GM23338 (cell line): ENCODE measurements at regions not wholly inside any gene's neighbourhood (a gene's known extent, or its start where the extent isn't known, plus 50 kb on each side); places are given as distances from the start of the nearest gene placed in this dataset.

Experiments used
- ATAC-seq: fragments of 200-7000 bp; cut with Tn5 transposase; 3 replicates; pipeline ENCODE4 v1.9.1; 2020
- DNase-seq: peaks from one replicate; pipeline ENCODE4 v3.0.0-alpha.2; 2015; ENCODE audit warnings: low spot score
- H2AFZ ChIP-seq: fragments of 200-600 bp; sonication (generic); 2 replicates; pipeline ENCODE4 v1.8.0; 2016; ENCODE audit warnings: antibody characterized with exemption, mild to moderate bottlenecking, moderate library complexity
- H3F3A ChIP-seq: fragments of 200-600 bp; sonication (generic); replicated peaks from 2 replicates; pipeline ENCODE4 v1.8.0; 2017; ENCODE audit warnings: antibody characterized with exemption, mixed run types, low read depth
- H3K27ac ChIP-seq: fragments of 200-600 bp; sonication (generic); 2 replicates; pipeline ENCODE4 v1.6.1; 2016; ENCODE audit warnings: low read depth
- H3K27me3 ChIP-seq: fragments of 200-600 bp; sonication (generic); 2 replicates; pipeline ENCODE4 v1.8.0; 2016; ENCODE audit warnings: mild to moderate bottlenecking, mixed run types, moderate library complexity; ENCODE audit not compliant: insufficient read depth
- H3K36me3 ChIP-seq: fragments of 200-600 bp; sonication (generic); 2 replicates; pipeline ENCODE4 v1.8.0; 2016; ENCODE audit warnings: mild to moderate bottlenecking; ENCODE audit not compliant: insufficient read depth
- H3K4me1 ChIP-seq: fragments of 200-600 bp; sonication (generic); 2 replicates; pipeline ENCODE4 v1.8.0; 2016; ENCODE audit warnings: mild to moderate bottlenecking, moderate library complexity; ENCODE audit not compliant: insufficient read depth
- H3K4me2 ChIP-seq: fragments of 200-600 bp; sonication (generic); 2 replicates; pipeline ENCODE4 v1.7.1; 2017; ENCODE audit warnings: mixed run types
- H3K4me3 ChIP-seq: fragments of 200-600 bp; sonication (generic); 2 replicates; pipeline ENCODE4 v1.6.1; 2016; ENCODE audit warnings: mixed run types
- H3K79me2 ChIP-seq: fragments of 200-600 bp; sonication (generic); replicated peaks from 2 replicates; pipeline ENCODE4 v1.8.0; 2017; ENCODE audit warnings: mild to moderate bottlenecking; ENCODE audit not compliant: insufficient read depth
- H3K9me2 ChIP-seq: fragments of 200-600 bp; sonication (generic); 2 replicates; pipeline ENCODE4 v1.8.0; 2017; ENCODE audit not compliant: insufficient read depth
- H4K20me1 ChIP-seq: fragments of 200-600 bp; sonication (generic); replicated peaks from 2 replicates; pipeline ENCODE4 v1.8.0; 2017; ENCODE audit warnings: mild to moderate bottlenecking; ENCODE audit not compliant: insufficient read depth
- H3K27ac Mint-ChIP-seq: 2 replicates; pipeline ENCODE4 v1.8.0; 2020; ENCODE audit warnings: inconsistent platforms, mild to moderate bottlenecking, moderate library complexity, mixed read lengths
- H3K27me3 Mint-ChIP-seq: 3 replicates; pipeline ENCODE4 v1.8.0; 2022; ENCODE audit warnings: low read depth, mild to moderate bottlenecking, moderate library complexity, mixed read lengths, inconsistent platforms; ENCODE audit not compliant: insufficient read depth, poor library complexity
- H3K36me3 Mint-ChIP-seq: 3 replicates; pipeline ENCODE4 v1.8.0; 2021; ENCODE audit warnings: low read depth, mild to moderate bottlenecking, inconsistent platforms, moderate library complexity, mixed read lengths
- H3K4me1 Mint-ChIP-seq: 3 replicates; pipeline ENCODE4 v1.8.0; 2020; ENCODE audit warnings: mild to moderate bottlenecking, inconsistent platforms, mixed read lengths
- H3K4me3 Mint-ChIP-seq: 3 replicates; pipeline ENCODE4 v1.8.0; 2021; ENCODE audit warnings: moderate library complexity, mild to moderate bottlenecking, inconsistent platforms, mixed read lengths
- H3K9me3 Mint-ChIP-seq: 3 replicates; pipeline ENCODE4 v1.8.0; 2020; ENCODE audit warnings: moderate library complexity, mild to moderate bottlenecking, inconsistent platforms, mixed read lengths
- CREB1 ChIP-seq: fragments of 250-450 bp; sonication (Bioruptor Pico); IDR thresholded peaks from 2 replicates; pipeline ENCODE4 v1.5.0; 2020; ENCODE audit warnings: low read depth, mild to moderate bottlenecking, moderate library complexity
- CTCF ChIP-seq, 2 experiments: fragments of 200-600 bp in 1 of 2; sonication (generic) in 1 of 2; conservative IDR thresholded peaks; 2 replicates each; pipeline versions ENCODE4 v1.5.1 to v1.6.1; 2016 to 2017; ENCODE audit warnings: antibody characterized with exemption in 2 of 2, low read depth in 2 of 2, mild to moderate bottlenecking in 2 of 2, moderate library complexity in 1 of 2
- ETS1 ChIP-seq: IDR thresholded peaks from 2 replicates; pipeline ENCODE4 v1.6.1; 2016; ENCODE audit warnings: antibody characterized with exemption
- EZH2 ChIP-seq: fragments of 200-600 bp; sonication (generic); IDR thresholded peaks from one replicate; pipeline ENCODE4 v1.8.0; 2017; ENCODE audit warnings: antibody characterized with exemption, mild to moderate bottlenecking, low read depth; ENCODE audit not compliant: unreplicated experiment
- EZH2phosphoT487 ChIP-seq: fragments of 200-600 bp; sonication (generic); IDR thresholded peaks from one replicate; pipeline ENCODE4 v1.8.1; 2018; ENCODE audit warnings: antibody characterized with exemption; ENCODE audit not compliant: unreplicated experiment
- JUNB ChIP-seq: IDR thresholded peaks from one replicate; pipeline ENCODE4 v1.6.1; 2016; ENCODE audit warnings: antibody characterized with exemption; ENCODE audit not compliant: unreplicated experiment
- NANOG ChIP-seq: IDR thresholded peaks from 2 replicates; pipeline ENCODE4 v1.6.1; 2016; ENCODE audit warnings: antibody characterized with exemption, borderline replicate concordance
- POLR2AphosphoS5 ChIP-seq: IDR thresholded peaks from 2 replicates; pipeline ENCODE4 v1.6.1; 2016; ENCODE audit warnings: antibody characterized with exemption, low read depth
- ZNF114 ChIP-seq: fragments of 250-450 bp; sonication (Bioruptor Pico); IDR thresholded peaks from 2 replicates; pipeline ENCODE4 v1.5.0; 2020; ENCODE audit warnings: mild to moderate bottlenecking, moderate library complexity
- ZNF331 ChIP-seq: fragments of 250-450 bp; sonication (Bioruptor Pico); IDR thresholded peaks from 2 replicates; pipeline ENCODE4 v1.5.0; 2020; ENCODE audit warnings: low read depth, mild to moderate bottlenecking, moderate library complexity

- H3K36me3 ChIP-seq: no peaks in the 10 kb centered on the region
- H3K4me1 Mint-ChIP-seq: no peaks in the 10 kb centered on the region
- TF ChIP-seq JUNB (no peak), EZH2 (no peak), CREB1 (CRISPR knock-in tag) (no peak), ZNF331 (CRISPR knock-in tag) (no peak), ZNF114 (no peak), EZH2phosphoT487 (no peak)
- H2AFZ ChIP-seq: no peak overlapping the region
- H3F3A ChIP-seq: no peaks in the 10 kb centered on the region
- no peak for DNase-seq
- no peaks in the 10 kb centered on the region for H3K4me1 ChIP-seq
- no peak overlapping the region for H3K4me3 Mint-ChIP-seq
- H3K9me2 ChIP-seq: no peaks in the 10 kb centered on the region
- no peaks in the 10 kb centered on the region for H3K36me3 Mint-ChIP-seq
- no peak overlapping the region for H3K4me3 ChIP-seq
- no peak overlapping the region for H3K27ac Mint-ChIP-seq
- no peaks in the 10 kb centered on the region for H3K27me3 ChIP-seq
- no peak for ATAC-seq
- peaks cover 4% of the 10 kb centered on the region; the same call in 2 of the 3 replicates for H3K9me3 Mint-ChIP-seq
- no peak overlapping the region for H3K27ac ChIP-seq
- no peaks in the 10 kb centered on the region for H3K27me3 Mint-ChIP-seq
- H3K79me2 ChIP-seq: no peaks in the 10 kb centered on the region
- H4K20me1 ChIP-seq: no peaks in the 10 kb centered on the region
- no peak overlapping the region for H3K4me2 ChIP-seq
Measured at GRCh38 chr2:2913601-2914120, 464.0 kb downstream of the EIPR1 start.

- H3K36me3 Mint-ChIP-seq: no peaks in the 10 kb centered on the region
- no peak for ATAC-seq
- H3K4me2 ChIP-seq: no peak overlapping the region
- no peak overlapping the region for H3K4me3 ChIP-seq
- no peak for TF ChIP-seq ZNF114
- no peak for TF ChIP-seq NANOG
- no peak for TF ChIP-seq CTCF (conservative IDR thresholded peaks at IDR 0.05; ENCODE audit: low read depth in 2 of 2)
- TF ChIP-seq ETS1: no peak
- TF ChIP-seq JUNB: no peak
- TF ChIP-seq POLR2AphosphoS5: no peak
- DNase-seq: no peak
- no peaks in the 10 kb centered on the region for H3K9me2 ChIP-seq
- no peak overlapping the region for H3K27ac Mint-ChIP-seq
- no peaks in the 10 kb centered on the region for H4K20me1 ChIP-seq
- H2AFZ ChIP-seq: no peak overlapping the region
- H3K27me3 ChIP-seq: no peaks in the 10 kb centered on the region
- no peaks in the 10 kb centered on the region for H3K4me1 Mint-ChIP-seq
- no peaks in the 10 kb centered on the region for H3K79me2 ChIP-seq
- no peaks in the 10 kb centered on the region for H3K4me1 ChIP-seq
- no peak overlapping the region for H3K27ac ChIP-seq
- H3F3A ChIP-seq: no peaks in the 10 kb centered on the region
- no peak overlapping the region for H3K4me3 Mint-ChIP-seq
- H3K36me3 ChIP-seq: no peaks in the 10 kb centered on the region
- H3K9me3 Mint-ChIP-seq: peaks cover 4% of the 10 kb centered on the region; the same call in 2 of the 3 replicates
- H3K27me3 Mint-ChIP-seq: no peaks in the 10 kb centered on the region
Measured at GRCh38 chr2:2912731-2913130, 464.9 kb downstream of the EIPR1 start.
